ENCODE measurements at regions not wholly inside any gene's neighbourhood (a gene's known extent, or its start where the extent isn't known, plus 50 kb on each side); places are given as distances from the start of the nearest gene placed in this dataset.
"Not testable (repeated sequence)": the region's sequence is repeated elsewhere in the genome, so short reads cannot be mapped to it uniquely, and the experiment has no call there.

- peak overlapping the region; percentile 28 for H3K27ac Mint-ChIP-seq (ENCODE audit: unreplicated experiment)
- no peak overlapping the region for H3K4me3 Mint-ChIP-seq
Observed at GRCh38 chr12:17020765-17021164, 414.8 kb upstream of the LMO3 start.

GRCh38 chr12:17017402-17017801 is 411.4 kb upstream of the LMO3 start:
- no peak for DNase-seq (ENCODE audit: low read depth, low spot score)
- Mint-ChIP-seq H3K9me3 (no peaks in the 10 kb centered on the region), H3K36me3 (ENCODE audit: low read depth) (no peaks in the 10 kb centered on the region), H3K4me1 (peaks cover 8% of the 10 kb centered on the region), H3K27me3 (ENCODE audit: low read depth) (no peaks in the 10 kb centered on the region), H3K27ac (ENCODE audit: unreplicated experiment) (no peak overlapping the region), H3K4me3 (no peak overlapping the region)
- TF ChIP-seq CTCF (conservative IDR thresholded peaks at IDR 0.05), result no peak

More at GRCh38 chr12:17020765-17021164, 414.8 kb upstream of the LMO3 start:
- Mint-ChIP-seq H3K4me1 (peaks cover 8% of the 10 kb centered on the region), H3K36me3 (ENCODE audit: low read depth) (no peaks in the 10 kb centered on the region), H3K27me3 (ENCODE audit: low read depth) (no peaks in the 10 kb centered on the region), H3K9me3 (no peaks in the 10 kb centered on the region)
- TF ChIP-seq CTCF (conservative IDR thresholded peaks at IDR 0.05), result no peak
- DNase-seq (ENCODE audit: low read depth, low spot score), result no peak

- TF ChIP-seq CTCF (conservative IDR thresholded peaks at IDR 0.05), result no peak
- Mint-ChIP-seq H3K9me3 (no peaks in the 10 kb centered on the region), H3K4me3 (no peak overlapping the region), H3K27ac (ENCODE audit: unreplicated experiment) (no peak overlapping the region), H3K4me1 (peaks cover 8% of the 10 kb centered on the region), H3K36me3 (ENCODE audit: low read depth) (no peaks in the 10 kb centered on the region), H3K27me3 (ENCODE audit: low read depth) (no peaks in the 10 kb centered on the region)
- no peak for DNase-seq (ENCODE audit: low read depth, low spot score)
Observed at GRCh38 chr12:17016116-17016864, 410.3 kb upstream of the LMO3 start.

- H3K4me3 Mint-ChIP-seq, result no peak overlapping the region
- H3K36me3 Mint-ChIP-seq (ENCODE audit: low read depth), result no peaks in the 10 kb centered on the region
- no peak for TF ChIP-seq CTCF (conservative IDR thresholded peaks at IDR 0.05)
- peaks cover 2% of the 10 kb centered on the region for H3K4me1 Mint-ChIP-seq
- no peak overlapping the region for H3K27ac Mint-ChIP-seq (ENCODE audit: unreplicated experiment)
- H3K9me3 Mint-ChIP-seq, result no peaks in the 10 kb centered on the region
- no peak for DNase-seq (ENCODE audit: low read depth, low spot score)
- no peaks in the 10 kb centered on the region for H3K27me3 Mint-ChIP-seq (ENCODE audit: low read depth)
Observed at GRCh38 chr12:17015501-17015900, 409.5 kb upstream of the LMO3 start.

GRCh38 chr12:17007442-17008040 is 401.6 kb upstream of the LMO3 start:
- not testable (repeated sequence) for H3K27me3 Mint-ChIP-seq (ENCODE audit: low read depth); H3K4me3 Mint-ChIP-seq; H3K4me1 Mint-ChIP-seq; H3K9me3 Mint-ChIP-seq; H3K27ac Mint-ChIP-seq (ENCODE audit: unreplicated experiment); H3K36me3 Mint-ChIP-seq (ENCODE audit: low read depth); DNase-seq (ENCODE audit: low read depth, low spot score)

GRCh38 chr12:16998538-16998937 is 392.6 kb upstream of the LMO3 start:
- not testable (repeated sequence) for H3K27ac Mint-ChIP-seq (ENCODE audit: unreplicated experiment); H3K4me3 Mint-ChIP-seq; H3K36me3 Mint-ChIP-seq (ENCODE audit: low read depth); H3K9me3 Mint-ChIP-seq; DNase-seq (ENCODE audit: low read depth, low spot score); H3K27me3 Mint-ChIP-seq (ENCODE audit: low read depth); H3K4me1 Mint-ChIP-seq
